Vagina (tissue), 2 donors: ENCODE measurements at regions not wholly inside any gene's neighbourhood (a gene's known extent, or its start where the extent isn't known, plus 50 kb on each side); places are given as distances from the start of the nearest gene placed in this dataset.

Experiments
- DNase-seq, 2 donors: peaks; one replicate each; pipeline ENCODE4 v3.0.0-alpha.2; 2017; ENCODE audit errors: extremely low spot score in 2 of 2
- H3K27ac ChIP-seq: fragments of 200-600 bp; sonication (generic); one replicate; pipeline ENCODE4 v1.5.1; 2019
- H3K27me3 ChIP-seq: fragments of 200-600 bp; sonication (generic); one replicate; pipeline ENCODE4 v1.5.1; 2019
- H3K36me3 ChIP-seq, 2 donors: fragments of 200-600 bp; sonication (generic); one replicate each; pipeline ENCODE4 v1.5.1; 2017 to 2019
- H3K4me1 ChIP-seq: fragments of 200-600 bp; sonication (generic); one replicate; pipeline ENCODE4 v1.5.1; 2019
- H3K4me3 ChIP-seq, 2 donors: fragments of 200-600 bp; sonication (generic); 1 replicate in 1 of 2; 2 replicates in 1 of 2; pipeline ENCODE4 v1.5.1; 2016 to 2019
- H3K9me3 ChIP-seq: fragments of 200-600 bp; sonication (generic); one replicate; pipeline ENCODE4 v1.5.1; 2019
- POLR2A ChIP-seq, 2 donors: fragments of 450-650 bp; IDR thresholded peaks; one replicate each; pipeline ENCODE4 v1.6.1; 2017; ENCODE audit warnings: antibody characterized with exemption in 2 of 2, mild to moderate bottlenecking in 2 of 2, moderate library complexity in 2 of 2
- POLR2AphosphoS5 ChIP-seq, 2 donors: sonication (generic); formaldehyde crosslinking; IDR thresholded peaks; one replicate each; pipeline ENCODE4 v1.9.0; 2017; ENCODE audit warnings: antibody characterized with exemption in 2 of 2, mild to moderate bottlenecking in 2 of 2, low read depth in 1 of 2; ENCODE audit not compliant: insufficient read depth in 1 of 2
- intact Hi-C: fragments of 100-400 bp; cut with DNase I; formaldehyde crosslinking; loops from one replicate; pipeline ENCODE4 v1.15.1; 2023
- TF ChIP-seq, protein P1 (sequence below), 3 experiments: fragments of 450-650 bp in 2 of 3; fragments of 200-600 bp in 1 of 3; sonication (generic) in 1 of 3; IDR thresholded peaks; one replicate each; pipeline ENCODE4 v1.5.1; 2017 to 2019; ENCODE audit warnings: antibody characterized with exemption in 3 of 3, mild to moderate bottlenecking in 2 of 3, moderate library complexity in 2 of 3

DNA sequence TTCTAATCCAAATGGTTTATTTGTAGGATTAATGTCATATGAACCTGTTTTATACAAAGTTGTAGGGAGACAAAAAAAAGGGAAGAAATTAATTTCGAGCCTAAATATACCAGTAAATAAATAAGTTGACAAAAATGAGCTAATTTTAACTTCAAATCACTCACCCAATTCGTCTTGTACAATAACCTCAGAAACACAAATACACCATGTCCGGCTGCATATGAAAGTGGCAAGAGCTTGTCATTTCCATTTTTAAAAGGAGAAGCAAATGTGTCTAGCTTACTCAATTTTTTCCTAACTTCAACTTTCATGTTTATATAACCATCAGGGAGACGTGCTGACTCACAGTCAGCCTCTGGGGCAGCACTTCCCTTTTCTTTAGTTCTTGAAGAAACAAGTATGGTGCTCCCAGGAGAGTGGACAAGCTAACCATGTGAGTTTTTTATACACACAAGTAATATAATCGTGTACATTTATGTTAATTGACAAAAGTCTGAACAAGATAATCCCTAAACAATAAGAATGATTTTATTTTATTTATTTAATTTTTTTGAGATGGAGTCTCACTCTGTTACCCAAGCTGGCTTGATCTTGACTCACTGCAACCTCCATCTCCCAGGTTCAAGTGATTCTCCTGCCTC lies 55.5 kb upstream of the SGK1 start:
- peaks cover 18% of the 10 kb centered on the region for H3K4me1 ChIP-seq
- H3K4me3 ChIP-seq: no peak overlapping the region
- TF ChIP-seq, protein P1, sequence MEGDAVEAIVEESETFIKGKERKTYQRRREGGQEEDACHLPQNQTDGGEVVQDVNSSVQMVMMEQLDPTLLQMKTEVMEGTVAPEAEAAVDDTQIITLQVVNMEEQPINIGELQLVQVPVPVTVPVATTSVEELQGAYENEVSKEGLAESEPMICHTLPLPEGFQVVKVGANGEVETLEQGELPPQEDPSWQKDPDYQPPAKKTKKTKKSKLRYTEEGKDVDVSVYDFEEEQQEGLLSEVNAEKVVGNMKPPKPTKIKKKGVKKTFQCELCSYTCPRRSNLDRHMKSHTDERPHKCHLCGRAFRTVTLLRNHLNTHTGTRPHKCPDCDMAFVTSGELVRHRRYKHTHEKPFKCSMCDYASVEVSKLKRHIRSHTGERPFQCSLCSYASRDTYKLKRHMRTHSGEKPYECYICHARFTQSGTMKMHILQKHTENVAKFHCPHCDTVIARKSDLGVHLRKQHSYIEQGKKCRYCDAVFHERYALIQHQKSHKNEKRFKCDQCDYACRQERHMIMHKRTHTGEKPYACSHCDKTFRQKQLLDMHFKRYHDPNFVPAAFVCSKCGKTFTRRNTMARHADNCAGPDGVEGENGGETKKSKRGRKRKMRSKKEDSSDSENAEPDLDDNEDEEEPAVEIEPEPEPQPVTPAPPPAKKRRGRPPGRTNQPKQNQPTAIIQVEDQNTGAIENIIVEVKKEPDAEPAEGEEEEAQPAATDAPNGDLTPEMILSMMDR (IDR thresholded peaks at IDR 0.05): no peak
- peak in 1 of 2 donors; percentile 75 for TF ChIP-seq POLR2AphosphoS5 (IDR thresholded peaks at IDR 0.05; ENCODE audit: insufficient read depth in 1 of 2, low read depth in 1 of 2)
- intact Hi-C loops: no loop called here
- DNase-seq: no peak
- H3K36me3 ChIP-seq: no peaks in the 10 kb centered on the region
- H3K27ac ChIP-seq: peak overlapping the region; percentile 52
- no peaks in the 10 kb centered on the region for H3K27me3 ChIP-seq
- no peaks in the 10 kb centered on the region for H3K9me3 ChIP-seq

- H3K9me3 ChIP-seq: no peaks in the 10 kb centered on the region
- TF ChIP-seq POLR2AphosphoS5 (IDR thresholded peaks at IDR 0.05; ENCODE audit: insufficient read depth in 1 of 2, low read depth in 1 of 2): no peak
- TF ChIP-seq, protein P1 (IDR thresholded peaks at IDR 0.05): no peak
- H3K4me3 ChIP-seq: no peak overlapping the region
- DNase-seq: no peak
- intact Hi-C loops: no loop called here
- H3K4me1 ChIP-seq: peaks cover 18% of the 10 kb centered on the region
- H3K36me3 ChIP-seq: no peaks in the 10 kb centered on the region
- peak overlapping the region; percentile 52 for H3K27ac ChIP-seq
- H3K27me3 ChIP-seq: no peaks in the 10 kb centered on the region
Measured at GRCh38 chr6:134372603-134373281, 54.8 kb upstream of the SGK1 start.

- Histone ChIP-seq H3K9me3 (no peaks in the 10 kb centered on the region), H3K4me1 (peaks cover 16% of the 10 kb centered on the region), H3K4me3 (no peak overlapping the region), H3K27me3 (no peaks in the 10 kb centered on the region), H3K36me3 (no peaks in the 10 kb centered on the region), H3K27ac (no peak overlapping the region)
- intact Hi-C loops: no loop called here
- no peak for TF ChIP-seq POLR2AphosphoS5 (IDR thresholded peaks at IDR 0.05; ENCODE audit: insufficient read depth in 1 of 2, low read depth in 1 of 2)
- TF ChIP-seq, protein P1 (IDR thresholded peaks at IDR 0.05): no peak
- no peak for TF ChIP-seq POLR2A (IDR thresholded peaks at IDR 0.05)
- no peak for DNase-seq
Measured at GRCh38 chr6:134368670-134369069, 50.8 kb upstream of the SGK1 start.
